HuH-7 (cell line): ENCODE measurements at regions not wholly inside any gene's neighbourhood (a gene's known extent, or its start where the extent isn't known, plus 50 kb on each side); places are given as distances from the start of the nearest gene placed in this dataset.
A peak's percentile ranks its signal among the peaks of the same experiment; 100 is the strongest.
"Not testable (repeated sequence)": the region's sequence is repeated elsewhere in the genome, so short reads cannot be mapped to it uniquely, and the experiment has no call there.

Experiments used
- DNase-seq: peaks from one replicate; pipeline ENCODE4 v3.0.0; 2011; ENCODE audit warnings: low spot score

GRCh38 chr9:36521148-36521547 lies 51.5 kb upstream of the MELK start:
- DNase-seq = no peak

GRCh38 chr9:36517131-36517530 lies 55.6 kb upstream of the MELK start:
- no peak for DNase-seq

- no peak for DNase-seq
These were observed 68.5 kb upstream of the MELK start for GRCh38 chr9:36504156-36504555.

GRCh38 chr9:36503172-36504088 lies 69.3 kb upstream of the MELK start:
- DNase-seq = peak; percentile 48

- DNase-seq = no peak
These were observed 71.0 kb upstream of the MELK start for GRCh38 chr9:36501727-36502126.

- DNase-seq = not testable (repeated sequence)
These were observed 71.8 kb upstream of the MELK start for GRCh38 chr9:36500931-36501330.

- DNase-seq = no peak
These were observed 73.4 kb upstream of the MELK start for GRCh38 chr9:36499174-36499890.

- DNase-seq = not testable (repeated sequence)
These were observed 79.1 kb upstream of the MELK start for GRCh38 chr9:36493564-36493963.

GRCh38 chr9:36492865-36493264 lies 79.8 kb upstream of the MELK start:
- no peak for DNase-seq

- no peak for DNase-seq
These were observed 83.2 kb upstream of the MELK start for GRCh38 chr9:36489453-36489852.

GRCh38 chr9:36488389-36488756 lies 84.3 kb upstream of the MELK start:
- DNase-seq = no peak

GRCh38 chr9:36487482-36488388 lies 85.0 kb upstream of the MELK start:
- DNase-seq = peak; percentile 94

- peak; percentile 62 for DNase-seq
These were observed 85.7 kb upstream of the MELK start for GRCh38 chr9:36486933-36487481.

- peak; percentile 44 for DNase-seq
These were observed 86.3 kb upstream of the MELK start for GRCh38 chr9:36486329-36486932.

- no peak for DNase-seq
These were observed 85.7 kb upstream of the RNF38 start for GRCh38 chr9:36485647-36486328.

GRCh38 chr9:36484124-36484523 lies 84.1 kb upstream of the RNF38 start:
- DNase-seq = no peak

GRCh38 chr9:36479101-36479500 lies 79.0 kb upstream of the RNF38 start:
- DNase-seq = no peak

- DNase-seq = no peak
These were observed 71.3 kb upstream of the RNF38 start for GRCh38 chr9:36471359-36471758.

- DNase-seq = no peak
These were observed 70.7 kb upstream of the RNF38 start for GRCh38 chr9:36470643-36471290.

- DNase-seq = no peak
These were observed 63.4 kb upstream of the RNF38 start for GRCh38 chr9:36463467-36463866.
